Cardiac muscle cell (in vitro differentiated cells and primary cell): ENCODE measurements at regions not wholly inside any gene's neighbourhood (a gene's known extent, or its start where the extent isn't known, plus 50 kb on each side); places are given as distances from the start of the nearest gene placed in this dataset.

Experiments
- DNase-seq, 2 donors: peaks; one replicate each; pipeline versions ENCODE4 v3.0.0 to v3.0.0-alpha.2; 2010 to 2017; ENCODE audit warnings: low read depth in 1 of 2, low spot score in 1 of 2
- H3K27ac ChIP-seq: fragments of 200-600 bp; sonication (generic); 2 replicates; pipeline ENCODE4 v1.5.1; 2016
- H3K27me3 ChIP-seq: fragments of 200-600 bp; sonication (generic); 2 replicates; pipeline ENCODE4 v1.6.0; 2016; ENCODE audit warnings: control low read depth
- H3K36me3 ChIP-seq: fragments of 200-600 bp; sonication (generic); 2 replicates; pipeline ENCODE4 v1.5.1; 2016; ENCODE audit warnings: control low read depth
- H3K4me1 ChIP-seq: fragments of 200-600 bp; sonication (generic); 2 replicates; pipeline ENCODE4 v1.8.1; 2017; ENCODE audit warnings: low read depth, mild to moderate bottlenecking, mixed run types
- H3K4me3 ChIP-seq: fragments of 200-600 bp; sonication (generic); 2 replicates; pipeline ENCODE4 v1.5.1; 2016; ENCODE audit warnings: mild to moderate bottlenecking
- H3K9me3 ChIP-seq: fragments of 200-600 bp; sonication (generic); 2 replicates; pipeline ENCODE4 v1.5.1; 2017; ENCODE audit warnings: low read depth, mild to moderate bottlenecking, control low read depth
- TF ChIP-seq, protein P1 (sequence below): IDR thresholded peaks from 2 replicates; pipeline ENCODE4 v1.5.1; 2012; ENCODE audit warnings: low read depth, mild to moderate bottlenecking, low read length

DNA sequence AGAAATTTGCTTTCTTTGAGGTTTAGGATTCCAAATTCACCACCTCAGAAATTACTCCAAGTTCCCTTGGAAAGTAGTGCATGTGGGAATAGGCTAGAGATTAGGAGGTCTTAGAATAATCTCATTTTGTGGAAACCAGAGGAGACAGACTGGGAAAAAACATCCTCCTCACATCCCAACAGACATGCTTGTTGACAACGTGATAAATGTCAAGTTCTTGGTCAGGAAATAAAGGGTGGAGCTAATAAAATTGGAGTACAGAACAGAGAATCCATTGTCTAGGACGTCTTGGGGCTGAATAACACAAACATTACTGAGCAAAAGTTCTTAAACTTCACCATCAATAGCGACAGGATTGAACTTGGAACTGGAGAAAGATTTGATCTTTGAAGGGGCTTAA, 233.4 kb downstream of the PABPC4L start:
- H3K4me1 ChIP-seq = peaks cover 6% of the 10 kb centered on the region
- H3K27ac ChIP-seq = no peak overlapping the region
- H3K9me3 ChIP-seq = no peaks in the 10 kb centered on the region
- TF ChIP-seq, protein P1, sequence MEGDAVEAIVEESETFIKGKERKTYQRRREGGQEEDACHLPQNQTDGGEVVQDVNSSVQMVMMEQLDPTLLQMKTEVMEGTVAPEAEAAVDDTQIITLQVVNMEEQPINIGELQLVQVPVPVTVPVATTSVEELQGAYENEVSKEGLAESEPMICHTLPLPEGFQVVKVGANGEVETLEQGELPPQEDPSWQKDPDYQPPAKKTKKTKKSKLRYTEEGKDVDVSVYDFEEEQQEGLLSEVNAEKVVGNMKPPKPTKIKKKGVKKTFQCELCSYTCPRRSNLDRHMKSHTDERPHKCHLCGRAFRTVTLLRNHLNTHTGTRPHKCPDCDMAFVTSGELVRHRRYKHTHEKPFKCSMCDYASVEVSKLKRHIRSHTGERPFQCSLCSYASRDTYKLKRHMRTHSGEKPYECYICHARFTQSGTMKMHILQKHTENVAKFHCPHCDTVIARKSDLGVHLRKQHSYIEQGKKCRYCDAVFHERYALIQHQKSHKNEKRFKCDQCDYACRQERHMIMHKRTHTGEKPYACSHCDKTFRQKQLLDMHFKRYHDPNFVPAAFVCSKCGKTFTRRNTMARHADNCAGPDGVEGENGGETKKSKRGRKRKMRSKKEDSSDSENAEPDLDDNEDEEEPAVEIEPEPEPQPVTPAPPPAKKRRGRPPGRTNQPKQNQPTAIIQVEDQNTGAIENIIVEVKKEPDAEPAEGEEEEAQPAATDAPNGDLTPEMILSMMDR = no peak
- H3K27me3 ChIP-seq = no peaks in the 10 kb centered on the region
- H3K4me3 ChIP-seq = no peak overlapping the region
- peak in 1 of 2 donors; percentile 52 for DNase-seq
- no peaks in the 10 kb centered on the region for H3K36me3 ChIP-seq

DNA sequence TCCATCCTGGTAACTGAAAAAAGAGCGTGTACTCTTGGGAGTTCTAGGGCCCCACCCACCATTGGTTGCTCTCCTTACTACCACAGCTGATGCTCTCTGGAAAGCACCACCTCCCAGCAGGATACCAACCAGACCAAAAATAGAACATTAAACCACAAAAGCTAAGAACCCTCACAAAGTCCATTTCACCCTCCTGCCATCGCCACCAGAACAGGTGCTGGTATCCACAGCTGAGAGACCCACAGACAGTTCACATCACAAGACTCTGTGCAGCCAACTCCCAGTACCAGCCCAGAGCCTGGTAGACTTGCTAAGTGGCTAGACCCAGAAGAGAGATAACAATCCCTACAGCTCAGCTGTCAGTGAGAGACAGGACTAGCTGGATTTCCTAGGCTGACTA, 240.6 kb downstream of the PABPC4L start:
- no peaks in the 10 kb centered on the region for H3K27me3 ChIP-seq
- no peak overlapping the region for H3K4me3 ChIP-seq
- no peaks in the 10 kb centered on the region for H3K4me1 ChIP-seq
- no peaks in the 10 kb centered on the region for H3K9me3 ChIP-seq
- no peak overlapping the region for H3K27ac ChIP-seq
- H3K36me3 ChIP-seq = no peaks in the 10 kb centered on the region
- DNase-seq = no peak
- TF ChIP-seq, protein P1 = no peak

DNA sequence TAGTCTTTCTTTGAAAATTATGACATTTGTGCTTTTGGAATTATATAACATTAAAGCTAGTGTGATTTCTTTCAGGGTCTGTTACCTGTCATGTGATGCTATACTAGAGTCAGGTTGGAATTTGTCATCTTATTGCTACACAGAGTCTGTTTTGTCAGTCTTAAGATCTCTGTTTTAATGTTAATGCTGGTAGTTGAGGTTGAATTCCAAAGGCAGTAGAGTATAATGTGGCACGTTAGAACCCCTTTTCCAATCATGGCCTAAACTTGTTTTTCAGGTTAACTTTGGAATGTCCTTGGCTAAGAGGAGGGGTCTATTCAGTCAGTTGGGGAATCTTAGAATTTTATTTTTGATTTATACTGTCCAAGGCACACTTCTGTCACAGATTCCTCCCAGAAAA, 258.5 kb downstream of the PABPC4L start:
- H3K27me3 ChIP-seq = no peaks in the 10 kb centered on the region
- no peaks in the 10 kb centered on the region for H3K4me1 ChIP-seq
- no peak overlapping the region for H3K4me3 ChIP-seq
- no peak overlapping the region for H3K27ac ChIP-seq
- no peak for DNase-seq
- no peaks in the 10 kb centered on the region for H3K36me3 ChIP-seq
- TF ChIP-seq, protein P1 = no peak
- H3K9me3 ChIP-seq = no peaks in the 10 kb centered on the region

DNA sequence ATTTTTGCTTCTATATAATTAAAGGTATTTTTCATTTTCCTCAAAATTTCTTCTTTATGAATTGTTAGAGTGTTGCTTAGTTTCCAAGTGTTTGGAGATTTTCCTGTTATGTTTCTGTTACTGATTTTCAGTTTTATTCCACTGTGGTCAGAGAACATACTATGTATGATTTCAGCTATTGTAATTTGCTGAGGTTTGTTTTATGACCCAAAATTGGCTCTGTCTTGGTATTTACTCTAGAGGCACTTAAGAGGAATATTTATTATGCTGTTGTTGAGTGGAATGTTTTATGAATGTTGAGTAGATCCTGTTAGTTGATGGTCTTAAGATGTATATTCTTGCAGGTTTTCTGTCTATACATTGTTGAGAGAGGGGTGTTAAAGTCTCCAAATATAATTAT, 263.5 kb downstream of the PABPC4L start:
- TF ChIP-seq, protein P1 = no peak
- DNase-seq = no peak

DNA sequence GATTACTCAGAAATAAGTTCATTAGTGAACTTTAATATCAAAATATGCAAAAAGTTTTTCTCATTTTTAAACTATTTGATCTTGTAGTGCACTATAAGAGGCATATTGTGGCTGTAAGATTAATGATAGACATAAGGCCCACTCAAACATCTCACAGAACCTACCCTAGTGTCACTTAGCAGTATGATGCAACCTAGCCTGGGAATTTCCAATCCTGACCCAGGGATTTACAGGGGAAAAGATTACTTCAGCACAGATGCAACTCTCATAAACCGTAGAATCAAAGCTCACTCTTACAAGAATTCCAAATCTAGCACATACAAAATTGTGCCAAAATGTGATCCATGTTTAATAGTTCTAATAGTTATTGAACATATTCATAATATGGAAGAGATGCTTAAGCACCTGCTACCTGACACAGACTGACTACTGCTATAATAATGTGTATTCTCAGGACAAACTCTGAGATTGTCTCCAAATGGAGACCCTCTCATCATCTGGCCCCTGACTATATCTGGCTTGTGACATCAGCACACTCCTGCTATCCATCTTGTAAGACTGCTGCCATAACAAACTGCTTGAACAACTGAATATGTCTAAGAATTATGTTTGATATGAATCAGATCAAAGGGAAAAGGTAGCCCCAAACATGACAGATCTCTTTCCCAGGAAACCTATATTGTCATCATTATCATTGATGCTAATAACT, 271.9 kb downstream of the PABPC4L start:
- no peak overlapping the region for H3K27ac ChIP-seq
- no peaks in the 10 kb centered on the region for H3K27me3 ChIP-seq

More for the DNA sequence above, 263.5 kb downstream of the PABPC4L start:
- no peaks in the 10 kb centered on the region for H3K27me3 ChIP-seq
- H3K9me3 ChIP-seq = no peaks in the 10 kb centered on the region
- no peaks in the 10 kb centered on the region for H3K36me3 ChIP-seq
- H3K27ac ChIP-seq = no peak overlapping the region
- H3K4me1 ChIP-seq = no peaks in the 10 kb centered on the region
- no peak overlapping the region for H3K4me3 ChIP-seq

More for the DNA sequence above, 271.9 kb downstream of the PABPC4L start:
- peak in 1 of 2 donors; percentile 9 for DNase-seq
- H3K36me3 ChIP-seq = no peaks in the 10 kb centered on the region
- TF ChIP-seq, protein P1 = no peak
- no peak overlapping the region for H3K4me3 ChIP-seq
- H3K9me3 ChIP-seq = no peaks in the 10 kb centered on the region
- no peaks in the 10 kb centered on the region for H3K4me1 ChIP-seq
